Trophoblast cell (in vitro differentiated cells and primary cell): ENCODE measurements at regions not wholly inside any gene's neighbourhood (a gene's known extent, or its start where the extent isn't known, plus 50 kb on each side); places are given as distances from the start of the nearest gene placed in this dataset.

Experiments
- DNase-seq, 2 donors: peaks; one replicate each; pipeline ENCODE4 v3.0.0-alpha.2; 2016
- H2AFZ ChIP-seq: 2 replicates; pipeline ENCODE4 v1.6.1; 2013; ENCODE audit warnings: low read length, moderate library complexity, mild to moderate bottlenecking; ENCODE audit not compliant: insufficient read depth, poor library complexity
- H2AK5ac ChIP-seq: 2 replicates; pipeline ENCODE4 v1.6.1; 2013; ENCODE audit warnings: mild to moderate bottlenecking, low read length
- H2BK120ac ChIP-seq: 2 replicates; pipeline ENCODE4 v1.6.1; 2013; ENCODE audit warnings: low read length, mild to moderate bottlenecking, moderate library complexity; ENCODE audit not compliant: insufficient read depth, poor library complexity
- H2BK12ac ChIP-seq: 2 replicates; pipeline ENCODE4 v1.6.1; 2013; ENCODE audit warnings: mild to moderate bottlenecking, low read length, moderate library complexity
- H2BK5ac ChIP-seq: 2 replicates; pipeline ENCODE4 v1.6.1; 2013; ENCODE audit warnings: low read length, low read depth, moderate library complexity, mild to moderate bottlenecking; ENCODE audit not compliant: poor library complexity
- H3K14ac ChIP-seq: 2 replicates; pipeline ENCODE4 v1.6.1; 2013; ENCODE audit warnings: mild to moderate bottlenecking, low read length
- H3K18ac ChIP-seq: 2 replicates; pipeline ENCODE4 v1.6.1; 2013; ENCODE audit warnings: mild to moderate bottlenecking, low read length
- H3K23ac ChIP-seq: 2 replicates; pipeline ENCODE4 v1.6.1; 2013; ENCODE audit warnings: low read length
- H3K27ac ChIP-seq: 2 replicates; pipeline ENCODE4 v1.5.1; 2013; ENCODE audit warnings: low read depth, mild to moderate bottlenecking, inconsistent platforms, low read length, moderate library complexity
- H3K27me3 ChIP-seq: 2 replicates; pipeline ENCODE4 v1.6.1; 2013; ENCODE audit warnings: inconsistent platforms, mild to moderate bottlenecking, low read length, moderate library complexity; ENCODE audit not compliant: insufficient read depth
- H3K36me3 ChIP-seq, 2 experiments: 1 replicate in 1 of 2; 2 replicates in 1 of 2; pipeline ENCODE4 v1.6.1; 2013; ENCODE audit warnings: low read length in 2 of 2, mild to moderate bottlenecking in 2 of 2, moderate library complexity in 1 of 2; ENCODE audit not compliant: insufficient read depth in 2 of 2, control insufficient read depth in 1 of 2
- H3K4ac ChIP-seq: 2 replicates; pipeline ENCODE4 v1.6.1; 2013; ENCODE audit warnings: low read depth, mild to moderate bottlenecking, low read length, moderate library complexity
- H3K4me1 ChIP-seq, 2 experiments: 1 replicate in 1 of 2; 2 replicates in 1 of 2; pipeline ENCODE4 v1.6.1; 2013; ENCODE audit warnings: low read length in 2 of 2, mild to moderate bottlenecking in 2 of 2, moderate library complexity in 1 of 2; ENCODE audit not compliant: insufficient read depth in 2 of 2, control insufficient read depth in 1 of 2
- H3K4me2 ChIP-seq: 2 replicates; pipeline ENCODE4 v1.6.1; 2013; ENCODE audit warnings: inconsistent platforms, mild to moderate bottlenecking, low read length, moderate library complexity
- H3K4me3 ChIP-seq: 2 replicates; pipeline ENCODE4 v1.5.1; 2013; ENCODE audit warnings: mild to moderate bottlenecking, low read depth, low read length, inconsistent platforms
- H3K79me1 ChIP-seq: one replicate; pipeline ENCODE4 v1.6.1; 2013; ENCODE audit warnings: low read length
- H3K79me2 ChIP-seq: 2 replicates; pipeline ENCODE4 v1.6.1; 2013; ENCODE audit warnings: low read length, mild to moderate bottlenecking; ENCODE audit not compliant: control insufficient read depth, insufficient read depth, poor library complexity
- H3K9ac ChIP-seq: 2 replicates; pipeline ENCODE4 v1.6.1; 2013; ENCODE audit warnings: mild to moderate bottlenecking, low read length
- H3K9me3 ChIP-seq: 2 replicates; pipeline ENCODE4 v1.6.1; 2013; ENCODE audit warnings: low read depth, mild to moderate bottlenecking, control low read depth, inconsistent platforms, low read length; ENCODE audit not compliant: insufficient read depth
- H4K12ac ChIP-seq: 2 replicates; pipeline ENCODE4 v1.6.1; 2013; ENCODE audit warnings: low read depth, mild to moderate bottlenecking, low read length, moderate library complexity
- H4K8ac ChIP-seq: 2 replicates; pipeline ENCODE4 v1.6.1; 2013; ENCODE audit warnings: low read depth, mild to moderate bottlenecking, low read length, moderate library complexity
- H4K91ac ChIP-seq: one replicate; pipeline ENCODE4 v1.6.1; 2013; ENCODE audit warnings: low read depth, mild to moderate bottlenecking, low read length, moderate library complexity
- WGBS: extraction: QIAGEN DNeasy Blood & Tissue Kit; methylation state at CpG from one replicate; pipeline ENCODE4 v1.1.7; 2013; ENCODE audit warnings: missing lambda C conversion rate; ENCODE audit not compliant: insufficient read length, insufficient coverage; ENCODE audit errors: extremely low coverage; 5-methylcytosine and 5-hydroxymethylcytosine counted together

DNA sequence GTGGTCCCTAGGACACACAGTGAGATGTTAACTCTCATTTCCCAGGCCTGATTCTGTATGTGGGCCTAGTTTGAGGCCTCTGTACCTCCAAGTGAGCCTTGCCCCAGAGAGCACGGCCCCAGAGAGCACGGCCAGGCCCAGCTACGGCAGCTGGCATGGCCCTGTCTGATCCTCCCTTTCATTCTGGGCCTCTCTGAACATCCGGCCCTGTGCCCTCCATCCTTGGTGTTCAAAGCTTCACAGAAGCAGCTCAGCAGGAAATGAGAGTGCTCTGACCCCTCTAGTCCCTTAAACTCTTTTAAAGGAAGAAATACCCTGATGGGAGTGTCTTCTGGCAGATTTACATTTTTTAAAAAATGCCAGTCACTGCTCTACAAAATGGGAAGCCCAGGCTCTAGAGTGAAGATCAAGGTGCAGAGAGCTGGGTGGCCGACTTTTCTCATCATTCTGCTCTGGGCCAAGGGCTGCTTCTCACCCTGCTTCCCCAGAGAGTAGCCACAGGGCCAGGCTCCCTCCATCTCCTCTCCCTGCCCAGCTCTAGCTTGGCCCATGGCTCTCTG is 171.9 kb downstream of the RPS24 start:
- no peaks in the 10 kb centered on the region for H3K9me3 ChIP-seq
- no peak overlapping the region for H2BK12ac ChIP-seq
- no peak overlapping the region for H2BK120ac ChIP-seq
- no CpG with 5 or more reads among the region's 5 CpGs for WGBS
- H4K12ac ChIP-seq, result no peak overlapping the region
- no peak overlapping the region for H3K14ac ChIP-seq
- H3K27me3 ChIP-seq, result no peaks in the 10 kb centered on the region
- no peak overlapping the region for H3K4me2 ChIP-seq
- H3K9ac ChIP-seq, result no peak overlapping the region
- DNase-seq, result no peak
- no peak overlapping the region for H4K8ac ChIP-seq
- H3K4me3 ChIP-seq, result no peak overlapping the region
- H3K18ac ChIP-seq, result no peak overlapping the region
- H3K79me1 ChIP-seq, result no peaks in the 10 kb centered on the region
- H2AK5ac ChIP-seq, result no peak overlapping the region
- H3K27ac ChIP-seq, result no peak overlapping the region
- H3K36me3 ChIP-seq, result no peaks in the 10 kb centered on the region
- H2BK5ac ChIP-seq, result no peak overlapping the region
- peaks cover 2 to 3% of the 10 kb centered on the region in 2 experiments for H3K4me1 ChIP-seq
- H3K4ac ChIP-seq, result no peak overlapping the region
- H3K79me2 ChIP-seq, result no peaks in the 10 kb centered on the region
- H3K23ac ChIP-seq, result no peak overlapping the region
- no peak overlapping the region for H2AFZ ChIP-seq
- H4K91ac ChIP-seq, result no peak overlapping the region

DNA sequence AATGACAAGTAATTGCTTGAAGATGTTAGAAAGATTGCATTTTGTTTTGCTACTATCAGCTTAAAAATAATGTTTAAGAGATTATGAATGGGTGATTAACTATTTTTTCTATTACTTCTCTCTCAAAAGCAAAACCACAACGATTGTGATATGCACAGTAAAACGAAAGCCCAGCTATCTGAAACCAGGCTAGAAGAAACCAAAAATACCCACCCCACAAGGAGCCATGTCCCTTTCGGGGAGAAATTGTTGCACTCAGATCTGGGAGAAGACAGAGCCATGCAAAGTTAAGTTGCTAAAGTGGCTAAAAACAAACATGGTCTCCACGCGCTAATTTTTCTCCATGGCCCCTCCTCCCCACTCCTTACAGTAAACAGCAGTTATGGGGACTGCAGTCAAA is 173.6 kb downstream of the RPS24 start:
- no peak for DNase-seq
- peaks cover 7% of the 10 kb centered on the region for H3K79me1 ChIP-seq
- H3K27ac ChIP-seq, result no peak overlapping the region
- no peak overlapping the region for H2AFZ ChIP-seq
- no peaks in the 10 kb centered on the region for H3K9me3 ChIP-seq
- no peak overlapping the region for H3K4me3 ChIP-seq
- no peak overlapping the region for H3K9ac ChIP-seq
- H3K18ac ChIP-seq, result no peak overlapping the region
- H3K27me3 ChIP-seq, result no peaks in the 10 kb centered on the region
- H3K79me2 ChIP-seq, result no peaks in the 10 kb centered on the region
- H2BK120ac ChIP-seq, result no peak overlapping the region
- no peaks in the 10 kb centered on the region for H3K36me3 ChIP-seq
- no peak overlapping the region for H3K23ac ChIP-seq
- H3K4ac ChIP-seq, result no peak overlapping the region
- H4K8ac ChIP-seq, result no peak overlapping the region
- H2BK5ac ChIP-seq, result no peak overlapping the region
- no peak overlapping the region for H3K14ac ChIP-seq
- H2AK5ac ChIP-seq, result no peak overlapping the region
- no peak overlapping the region for H2BK12ac ChIP-seq
- no peak overlapping the region for H3K4me2 ChIP-seq
- peaks cover 1 to 7% of the 10 kb centered on the region in 2 experiments for H3K4me1 ChIP-seq
- H4K91ac ChIP-seq, result no peak overlapping the region
- WGBS, result no CpG with 5 or more reads among the region's 5 CpGs
- H4K12ac ChIP-seq, result no peak overlapping the region

DNA sequence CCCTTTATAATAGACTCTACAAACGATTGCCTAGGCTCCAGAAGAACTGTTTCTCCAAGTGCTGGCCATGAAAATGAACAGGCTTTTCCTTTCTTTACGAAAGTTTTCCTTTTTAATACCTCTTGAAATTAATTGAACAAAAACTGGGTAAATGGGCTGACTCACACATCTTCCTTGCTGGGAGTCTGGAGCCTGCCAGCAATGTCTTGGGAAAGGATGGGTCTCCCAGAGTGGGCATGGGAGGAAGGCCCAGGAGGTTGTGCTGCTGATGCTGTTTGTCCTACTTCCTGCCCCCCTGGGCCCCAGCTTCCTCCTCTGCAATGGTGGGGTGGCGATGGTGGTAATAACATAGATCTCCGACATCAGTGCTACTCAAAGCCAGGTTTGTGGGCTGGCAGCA is 174.1 kb downstream of the RPS24 start:
- no peak overlapping the region for H3K4ac ChIP-seq
- no peak overlapping the region for H3K4me2 ChIP-seq
- no peaks in the 10 kb centered on the region for H3K9me3 ChIP-seq
- H3K79me2 ChIP-seq, result no peaks in the 10 kb centered on the region
- H3K4me3 ChIP-seq, result no peak overlapping the region
- no peak overlapping the region for H2BK5ac ChIP-seq
- H3K36me3 ChIP-seq, result no peaks in the 10 kb centered on the region
- H3K9ac ChIP-seq, result no peak overlapping the region
- no peak overlapping the region for H2AK5ac ChIP-seq
- H3K4me1 ChIP-seq, result peaks cover 0 to 11% of the 10 kb centered on the region in 2 experiments
- no peak overlapping the region for H3K23ac ChIP-seq
- H4K12ac ChIP-seq, result no peak overlapping the region
- H3K79me1 ChIP-seq, result peaks cover 11% of the 10 kb centered on the region
- DNase-seq, result no peak
- H3K18ac ChIP-seq, result no peak overlapping the region
- no peak overlapping the region for H2AFZ ChIP-seq
- no peak overlapping the region for H3K27ac ChIP-seq
- no peak overlapping the region for H2BK12ac ChIP-seq
- no peaks in the 10 kb centered on the region for H3K27me3 ChIP-seq
- H2BK120ac ChIP-seq, result no peak overlapping the region
- H3K14ac ChIP-seq, result no peak overlapping the region
- no CpG with 5 or more reads among the region's 4 CpGs for WGBS
- no peak overlapping the region for H4K8ac ChIP-seq
- H4K91ac ChIP-seq, result no peak overlapping the region

DNA sequence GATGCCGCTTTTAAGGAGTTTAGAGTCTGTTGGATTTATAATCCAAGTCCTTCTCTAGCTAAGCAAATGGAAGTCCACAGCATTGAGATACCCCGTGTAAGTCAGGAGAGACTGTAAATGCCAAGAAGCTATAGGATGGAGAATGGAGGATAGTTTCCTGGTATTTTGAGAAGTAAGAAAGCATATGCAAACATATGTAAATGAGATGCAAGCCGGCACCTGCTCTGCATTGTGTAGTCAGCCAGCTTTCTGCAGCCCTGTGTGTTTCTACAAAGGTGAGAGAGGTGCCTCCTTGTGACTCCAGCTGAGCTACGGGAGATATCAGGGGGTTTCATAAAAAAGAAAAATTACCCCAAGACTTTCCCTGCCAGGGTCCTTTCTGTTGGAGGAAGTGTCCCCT is 176.3 kb downstream of the RPS24 start:
- Histone ChIP-seq H3K14ac (no peak overlapping the region), H4K12ac (no peak overlapping the region), H3K18ac (no peak overlapping the region), H2BK12ac (no peak overlapping the region), H2AFZ (no peak overlapping the region), H3K27ac (no peak overlapping the region), H3K36me3 (no peaks in the 10 kb centered on the region), H3K4me1 (peaks cover 0 to 11% of the 10 kb centered on the region in 2 experiments), H3K4me2 (no peak overlapping the region), H3K4ac (no peak overlapping the region), H3K79me2 (no peaks in the 10 kb centered on the region), H4K8ac (no peak overlapping the region), H2BK5ac (no peak overlapping the region), H3K9ac (no peak overlapping the region), H2BK120ac (no peak overlapping the region), H3K23ac (no peak overlapping the region), H4K91ac (no peak overlapping the region), H3K9me3 (no peaks in the 10 kb centered on the region), H3K4me3 (no peak overlapping the region), H3K27me3 (no peaks in the 10 kb centered on the region), H3K79me1 (peaks cover 15% of the 10 kb centered on the region), H2AK5ac (no peak overlapping the region)
- DNase-seq, result no peak
- WGBS, result no CpG with 5 or more reads among the region's 4 CpGs
